Loucy (cell line): ENCODE measurements at regions not wholly inside any gene's neighbourhood (a gene's known extent, or its start where the extent isn't known, plus 50 kb on each side); places are given as distances from the start of the nearest gene placed in this dataset.

Experiments
- CTCF ChIP-seq: fragments of 200-600 bp; sonication (generic); conservative IDR thresholded peaks from 2 replicates; pipeline ENCODE4 v1.5.1; 2014; ENCODE audit warnings: mild to moderate bottlenecking, antibody characterized with exemption, low read length
- EZH2phosphoT487 ChIP-seq: fragments of 200-600 bp; IDR thresholded peaks from 2 replicates; pipeline ENCODE4 v1.6.1; 2018; ENCODE audit warnings: antibody characterized with exemption, mild to moderate bottlenecking, moderate library complexity, borderline replicate concordance

- TF ChIP-seq CTCF, result no peak
- TF ChIP-seq EZH2phosphoT487, result no peak
These were observed 67.2 kb upstream of the PARP1 start for GRCh38 chr1:226475142-226475511.
